ENCODE measurements at regions not wholly inside any gene's neighbourhood (a gene's known extent, or its start where the extent isn't known, plus 50 kb on each side); places are given as distances from the start of the nearest gene placed in this dataset.

DNA sequence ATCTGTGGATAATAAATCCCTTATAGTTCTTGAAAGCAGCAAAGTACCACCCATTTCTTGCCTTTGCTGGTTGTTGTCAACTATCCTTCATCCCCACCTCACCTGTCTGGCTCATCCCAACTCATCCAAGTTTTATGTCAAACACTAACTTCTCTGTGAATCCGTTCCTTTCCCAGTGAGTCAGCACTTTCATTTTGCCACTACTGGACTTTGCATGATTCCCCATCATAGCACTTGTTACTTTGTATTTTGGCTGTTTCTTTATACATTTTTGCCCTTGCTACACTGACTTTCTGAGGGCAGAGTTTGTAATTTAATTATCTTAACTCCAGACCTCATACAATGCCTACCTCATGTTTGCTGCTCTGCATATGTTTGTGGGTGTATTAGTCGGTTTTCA, 90.8 kb upstream of the RORA start:
- no peaks in the 10 kb centered on the region for H3K36me3 Mint-ChIP-seq (ENCODE audit: low read depth)
- no peak overlapping the region for H3K27ac Mint-ChIP-seq
- DNase-seq = no peak

DNA sequence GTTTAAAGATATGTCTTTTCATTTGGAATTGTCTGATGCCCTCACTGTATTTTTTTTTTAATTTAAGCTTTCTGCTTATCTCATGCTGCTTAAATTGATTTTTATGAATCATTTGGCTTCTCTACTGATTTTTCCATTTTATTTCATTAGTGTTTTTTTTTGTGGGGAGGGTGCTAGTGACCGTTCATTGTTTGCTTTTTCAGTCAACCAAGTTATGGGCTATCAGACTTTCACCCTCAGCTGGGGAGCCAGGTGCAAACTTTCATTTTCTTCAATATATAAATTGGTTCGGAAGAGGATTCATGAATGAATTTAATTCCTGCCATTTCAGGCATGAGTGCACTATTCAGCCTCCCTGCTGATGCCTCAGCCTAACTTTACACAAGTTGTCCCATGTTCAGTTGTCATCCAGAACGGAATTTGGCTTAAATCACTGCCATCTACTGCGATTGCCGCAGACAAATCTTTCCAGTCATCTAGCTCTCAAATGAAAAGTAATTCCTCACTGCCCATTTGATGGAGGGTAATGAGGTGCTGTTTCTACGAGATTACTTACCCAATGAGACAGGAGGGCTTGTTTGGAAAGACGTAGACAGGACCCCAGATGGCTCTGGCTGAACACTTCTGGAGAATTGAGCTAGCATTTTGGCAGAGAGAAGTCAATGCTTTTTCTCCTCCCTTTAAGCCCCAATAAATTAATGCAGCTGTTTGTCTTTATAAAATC, 89.9 kb upstream of the RORA start:
- DNase-seq = no peak
- Mint-ChIP-seq H3K4me1 (no peaks in the 10 kb centered on the region), H3K36me3 (ENCODE audit: low read depth) (no peaks in the 10 kb centered on the region), H3K27me3 (peaks cover 4% of the 10 kb centered on the region), H3K4me3 (no peak overlapping the region), H3K9me3 (no peaks in the 10 kb centered on the region), H3K27ac (no peak overlapping the region)
- POLR2A ChIA-PET = no interaction called here
- CTCF ChIA-PET = no interaction called here

More for the DNA sequence above, 90.8 kb upstream of the RORA start:
- H3K4me1 Mint-ChIP-seq = no peaks in the 10 kb centered on the region
- H3K4me3 Mint-ChIP-seq = no peak overlapping the region
- no peaks in the 10 kb centered on the region for H3K9me3 Mint-ChIP-seq
- ChIA-PET CTCF (no interaction called here), POLR2A (no interaction called here)
- H3K27me3 Mint-ChIP-seq = peaks cover 4% of the 10 kb centered on the region

DNA sequence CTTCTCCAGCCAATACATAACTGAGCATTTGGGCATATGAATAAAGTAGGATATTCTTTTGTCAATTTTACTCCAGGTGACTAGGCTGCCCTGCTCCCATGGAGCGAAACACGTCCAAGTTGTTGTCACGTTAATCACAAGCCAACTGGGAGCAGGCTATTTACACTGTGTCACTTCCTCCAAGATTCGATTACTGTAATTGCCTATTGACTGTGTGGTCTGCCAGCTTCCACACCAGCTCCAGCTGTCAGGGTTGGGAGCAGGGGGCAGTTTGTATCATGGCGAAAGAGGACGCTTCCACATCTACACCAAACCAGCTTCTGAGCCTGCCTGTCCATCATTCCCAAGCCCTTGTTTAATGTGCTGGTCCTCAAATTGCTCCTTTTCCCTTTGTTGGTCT, 89.2 kb upstream of the RORA start:
- Mint-ChIP-seq H3K4me3 (no peak overlapping the region), H3K9me3 (no peaks in the 10 kb centered on the region), H3K36me3 (ENCODE audit: low read depth) (no peaks in the 10 kb centered on the region), H3K4me1 (no peaks in the 10 kb centered on the region), H3K27me3 (peaks cover 4% of the 10 kb centered on the region), H3K27ac (no peak overlapping the region)
- DNase-seq = no peak
- ChIA-PET CTCF (no interaction called here), POLR2A (no interaction called here)

DNA sequence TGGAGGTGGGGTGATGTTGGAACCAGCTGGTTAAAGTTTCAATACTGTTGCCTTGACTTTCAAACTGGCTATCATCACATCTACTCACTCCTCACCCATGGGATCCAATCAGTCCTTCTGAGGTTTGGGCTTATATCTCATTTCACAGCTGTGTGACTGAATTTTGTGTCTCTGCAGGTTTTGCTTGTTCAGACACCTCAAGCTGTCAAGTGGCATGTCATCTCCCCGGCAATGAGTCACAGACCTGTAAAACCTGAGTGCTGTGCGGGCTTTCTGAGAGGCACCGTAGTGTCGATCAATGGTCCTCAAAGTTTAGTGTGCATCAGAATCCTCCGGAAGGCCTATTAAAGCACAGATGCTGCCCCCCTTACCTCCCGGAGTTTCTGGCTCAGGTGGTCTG, 86.4 kb upstream of the RORA start:
- no peaks in the 10 kb centered on the region for H3K4me1 Mint-ChIP-seq
- H3K4me3 Mint-ChIP-seq = no peak overlapping the region
- DNase-seq = no peak
- no peak overlapping the region for H3K27ac Mint-ChIP-seq
- H3K27me3 Mint-ChIP-seq = peaks cover 4% of the 10 kb centered on the region
- CTCF ChIA-PET = no interaction called here
- no peaks in the 10 kb centered on the region for H3K9me3 Mint-ChIP-seq
- no peaks in the 10 kb centered on the region for H3K36me3 Mint-ChIP-seq (ENCODE audit: low read depth)
- POLR2A ChIA-PET = no interaction called here

DNA sequence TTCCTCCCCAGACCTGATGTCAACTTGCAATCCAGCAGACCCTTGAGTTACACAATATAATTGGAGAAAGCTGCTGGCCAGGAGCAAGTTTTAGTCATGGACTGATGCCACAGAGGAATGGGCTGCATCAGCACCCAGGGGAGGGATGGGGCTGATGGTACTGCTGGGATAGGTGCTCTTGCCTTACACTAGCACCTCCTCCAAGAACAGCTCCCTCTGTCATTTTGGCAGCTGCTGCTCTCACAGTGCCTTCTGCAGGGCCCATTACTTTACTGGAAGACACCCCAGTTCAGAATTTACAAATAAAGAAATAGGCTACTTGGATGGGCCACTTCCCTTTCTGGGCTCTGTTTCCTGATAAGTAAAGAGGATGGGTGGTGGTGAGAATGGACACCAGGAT, 85.3 kb upstream of the RORA start:
- ChIA-PET CTCF (no interaction called here), POLR2A (no interaction called here)

DNA sequence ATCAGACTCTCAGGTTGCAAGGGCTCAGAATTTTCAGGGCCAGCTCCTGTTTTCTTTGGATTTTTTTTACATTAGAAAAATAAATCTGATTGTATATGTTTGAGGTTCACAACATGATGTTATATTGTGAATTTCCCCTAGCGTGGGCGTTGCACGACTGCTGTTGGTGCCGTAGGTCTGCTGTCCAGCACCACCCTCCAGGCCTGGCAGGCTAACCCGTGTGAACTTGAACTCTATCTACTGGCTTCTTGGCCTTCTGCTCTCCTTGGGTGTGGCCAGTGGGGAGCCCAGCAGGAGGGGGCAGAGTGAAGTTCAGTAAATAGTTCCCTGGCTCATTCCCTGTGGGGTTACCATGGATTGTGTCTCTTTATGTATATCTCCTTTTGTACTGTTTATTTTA, 80.5 kb upstream of the RORA start:
- Mint-ChIP-seq H3K4me3 (no peak overlapping the region), H3K9me3 (no peaks in the 10 kb centered on the region), H3K36me3 (ENCODE audit: low read depth) (no peaks in the 10 kb centered on the region), H3K27ac (no peak overlapping the region), H3K27me3 (no peaks in the 10 kb centered on the region), H3K4me1 (no peaks in the 10 kb centered on the region)
- POLR2A ChIA-PET = no interaction called here
- no peak for DNase-seq
- CTCF ChIA-PET = no interaction called here

More for the DNA sequence above, 85.3 kb upstream of the RORA start:
- no peaks in the 10 kb centered on the region for H3K27me3 Mint-ChIP-seq
- no peaks in the 10 kb centered on the region for H3K9me3 Mint-ChIP-seq
- H3K36me3 Mint-ChIP-seq (ENCODE audit: low read depth) = no peaks in the 10 kb centered on the region
- DNase-seq = no peak
- H3K4me1 Mint-ChIP-seq = no peaks in the 10 kb centered on the region
- H3K27ac Mint-ChIP-seq = no peak overlapping the region
- H3K4me3 Mint-ChIP-seq = no peak overlapping the region

DNA sequence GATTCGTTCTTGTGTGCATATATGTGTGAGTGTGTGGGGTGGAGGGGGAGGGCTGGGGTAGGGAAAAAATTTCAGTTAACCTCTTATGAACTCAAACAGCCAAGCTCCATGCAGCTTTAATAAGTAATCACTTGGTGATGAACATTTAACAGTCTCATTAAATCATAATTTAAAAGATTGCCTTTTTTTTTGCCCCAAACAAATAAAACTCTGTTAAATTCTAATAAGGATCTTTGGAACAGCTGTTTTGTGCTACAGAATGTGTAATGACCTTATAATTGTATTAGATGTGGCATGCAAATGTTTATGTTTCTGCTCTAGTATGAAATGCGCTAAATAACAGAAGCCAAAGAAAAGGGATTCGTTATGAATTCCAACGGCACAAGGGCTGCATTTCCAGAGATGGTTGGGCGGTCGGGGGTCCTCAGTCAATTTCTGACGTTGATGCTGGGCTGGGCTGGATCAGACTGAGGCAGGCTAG, 80.0 kb upstream of the RORA start:
- Mint-ChIP-seq H3K4me1 (no peaks in the 10 kb centered on the region), H3K36me3 (ENCODE audit: low read depth) (no peaks in the 10 kb centered on the region), H3K9me3 (no peaks in the 10 kb centered on the region), H3K4me3 (no peak overlapping the region), H3K27ac (no peak overlapping the region), H3K27me3 (no peaks in the 10 kb centered on the region)
- ChIA-PET CTCF (no interaction called here), POLR2A (no interaction called here)
- no peak for DNase-seq

DNA sequence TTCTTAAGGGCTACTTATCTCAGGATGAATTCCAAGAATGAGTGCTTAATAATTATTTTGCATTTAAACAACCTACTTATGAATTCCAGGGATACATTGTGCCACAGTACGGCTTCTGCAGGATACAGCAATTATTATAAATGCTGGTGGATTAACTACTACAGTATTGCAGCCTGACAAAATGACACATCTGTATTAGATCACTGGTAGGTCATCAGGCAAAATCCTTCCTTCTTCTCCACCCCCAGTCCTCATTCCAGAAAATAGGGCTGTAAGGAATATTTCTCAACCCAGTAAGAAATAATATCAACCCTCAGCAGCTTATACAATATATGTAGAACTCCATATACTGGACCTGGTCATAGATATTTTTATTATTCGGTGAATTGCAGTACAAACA, 79.3 kb upstream of the RORA start:
- Mint-ChIP-seq H3K27me3 (no peaks in the 10 kb centered on the region), H3K4me3 (no peak overlapping the region), H3K9me3 (no peaks in the 10 kb centered on the region), H3K36me3 (ENCODE audit: low read depth) (no peaks in the 10 kb centered on the region), H3K4me1 (no peaks in the 10 kb centered on the region), H3K27ac (no peak overlapping the region)
- ChIA-PET CTCF (no interaction called here), POLR2A (no interaction called here)
- DNase-seq = no peak

DNA sequence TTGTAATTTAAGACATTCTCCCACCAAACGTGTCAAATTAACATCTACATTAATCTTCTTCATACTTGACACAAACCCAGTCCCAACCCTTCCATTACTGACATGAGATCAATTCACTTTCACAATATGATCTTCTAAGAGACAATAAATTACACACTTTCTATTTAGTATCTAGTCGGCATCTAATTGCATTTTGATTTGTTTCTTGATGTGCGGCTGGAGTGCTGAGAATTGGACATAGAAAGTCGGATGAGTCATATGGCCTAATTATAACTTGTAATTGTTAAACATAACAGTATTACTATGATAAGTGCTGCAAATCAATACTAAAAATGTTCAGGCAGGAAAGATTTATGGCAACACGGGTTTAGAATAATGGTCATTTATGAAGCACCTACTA, 78.4 kb upstream of the RORA start:
- ChIA-PET POLR2A (no interaction called here), CTCF (no interaction called here)
- Mint-ChIP-seq H3K4me3 (no peak overlapping the region), H3K9me3 (no peaks in the 10 kb centered on the region), H3K27me3 (no peaks in the 10 kb centered on the region), H3K27ac (no peak overlapping the region), H3K36me3 (ENCODE audit: low read depth) (no peaks in the 10 kb centered on the region), H3K4me1 (no peaks in the 10 kb centered on the region)
- no peak for DNase-seq

DNA sequence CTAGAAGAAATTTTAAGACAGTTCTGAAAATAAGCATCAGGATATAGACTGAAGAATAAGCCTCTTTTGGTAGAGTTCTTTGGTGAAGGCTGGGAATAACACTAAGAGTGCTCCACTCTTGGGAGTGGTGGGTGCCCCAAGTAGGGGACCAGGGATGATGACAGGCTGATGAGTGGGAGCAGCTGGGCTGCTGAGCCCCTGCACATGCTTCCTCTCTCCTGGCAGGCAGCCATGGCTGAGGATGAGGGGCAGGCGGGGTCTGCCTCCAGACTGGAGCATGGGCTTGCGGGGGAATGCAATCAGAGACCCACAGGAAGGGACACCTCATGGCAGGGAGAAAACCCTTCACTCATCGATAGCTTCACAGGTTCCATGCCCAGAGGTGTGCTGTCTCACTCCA, 72.6 kb upstream of the RORA start:
- no peaks in the 10 kb centered on the region for H3K9me3 Mint-ChIP-seq
- CTCF ChIA-PET = no interaction called here
- no peaks in the 10 kb centered on the region for H3K36me3 Mint-ChIP-seq (ENCODE audit: low read depth)
- H3K27ac Mint-ChIP-seq = no peak overlapping the region
- POLR2A ChIA-PET = no interaction called here
- no peaks in the 10 kb centered on the region for H3K27me3 Mint-ChIP-seq
- no peak for DNase-seq
- H3K4me1 Mint-ChIP-seq = no peaks in the 10 kb centered on the region
- no peak overlapping the region for H3K4me3 Mint-ChIP-seq

DNA sequence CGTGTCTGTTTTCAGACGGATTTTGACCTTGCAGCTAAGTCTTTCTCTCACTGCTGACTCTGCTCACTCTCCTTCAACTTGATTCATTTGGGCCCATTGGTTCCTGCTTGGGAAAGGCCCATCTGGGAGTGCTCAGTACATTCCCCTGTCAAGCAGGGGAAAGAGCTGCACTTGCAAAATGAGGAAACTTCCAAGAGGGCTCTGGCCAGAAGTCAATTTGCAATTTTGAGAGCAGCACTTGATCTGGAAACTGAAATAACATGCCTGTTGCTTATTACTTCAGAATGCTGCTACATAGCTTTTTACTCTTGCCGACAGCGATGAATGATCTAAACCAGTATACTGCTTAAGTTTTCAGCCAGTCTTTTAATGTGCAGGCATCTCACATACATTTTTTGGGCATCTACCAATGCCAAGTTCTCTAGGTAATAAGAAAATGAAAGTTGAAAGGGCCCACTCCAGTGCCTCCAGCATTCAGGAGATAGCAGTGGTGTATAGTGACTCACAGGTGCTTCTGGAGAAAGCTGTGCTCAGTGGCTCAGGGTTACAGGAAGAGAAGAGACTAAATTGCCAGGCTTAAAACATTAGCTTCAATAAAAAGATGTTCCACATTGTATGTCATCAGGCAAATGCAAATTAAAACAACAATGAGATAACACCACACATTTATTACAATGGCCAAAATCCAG, 70.1 kb upstream of the RORA start:
- Mint-ChIP-seq H3K27me3 (peaks cover 3% of the 10 kb centered on the region), H3K36me3 (ENCODE audit: low read depth) (no peaks in the 10 kb centered on the region), H3K9me3 (no peaks in the 10 kb centered on the region), H3K4me3 (no peak overlapping the region), H3K27ac (no peak overlapping the region), H3K4me1 (no peaks in the 10 kb centered on the region)
- POLR2A ChIA-PET = no interaction called here
- CTCF ChIA-PET = no interaction called here
- no peak for DNase-seq

DNA sequence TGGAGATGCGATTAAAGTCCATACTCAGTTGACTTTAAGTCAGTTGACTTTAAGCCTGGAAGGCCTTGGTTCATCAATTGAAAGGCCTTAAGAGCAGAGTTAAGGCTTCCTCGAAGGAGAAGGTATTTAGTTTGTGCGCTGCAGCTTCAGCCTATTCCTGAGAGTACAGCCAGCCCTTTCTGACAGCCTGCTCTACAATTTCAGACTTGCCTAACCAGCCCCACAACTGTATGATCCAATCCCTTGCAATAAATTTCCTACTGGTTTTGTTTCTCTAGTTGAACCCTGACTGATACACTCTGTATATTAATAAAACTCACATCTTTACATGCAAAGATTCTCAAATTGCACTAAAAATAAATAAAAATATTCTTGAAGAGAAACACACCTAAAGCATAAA, 66.1 kb upstream of the RORA start:
- Mint-ChIP-seq H3K27ac (no peak overlapping the region), H3K4me3 (no peak overlapping the region), H3K9me3 (no peaks in the 10 kb centered on the region), H3K36me3 (ENCODE audit: low read depth) (no peaks in the 10 kb centered on the region), H3K4me1 (no peaks in the 10 kb centered on the region), H3K27me3 (peaks cover 10% of the 10 kb centered on the region)
- ChIA-PET POLR2A (no interaction called here), CTCF (no interaction called here)
- no peak for DNase-seq

DNA sequence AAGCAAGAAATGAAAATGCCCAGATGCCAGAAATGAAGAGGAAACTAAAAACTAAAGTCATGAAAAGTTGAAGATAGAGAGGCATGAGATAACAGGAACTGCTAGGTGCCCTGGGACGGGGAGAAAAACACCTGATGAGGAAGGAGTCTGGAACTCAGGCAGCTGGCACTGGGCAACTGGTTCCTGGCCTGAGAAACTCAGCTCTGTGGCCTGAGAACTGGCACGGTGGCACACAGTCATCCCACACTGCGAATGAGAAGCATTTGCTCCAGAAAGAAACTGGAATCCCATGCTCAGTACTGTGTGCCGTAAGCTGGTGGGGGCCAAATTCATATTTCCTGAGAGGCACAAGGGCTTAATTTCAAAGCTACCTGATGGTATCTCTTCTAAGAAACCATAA, 53.6 kb upstream of the RORA start:
- H3K36me3 Mint-ChIP-seq (ENCODE audit: low read depth) = no peaks in the 10 kb centered on the region
- no peak overlapping the region for H3K27ac Mint-ChIP-seq
- POLR2A ChIA-PET = no interaction called here
- H3K27me3 Mint-ChIP-seq = peaks cover 22% of the 10 kb centered on the region
- H3K4me3 Mint-ChIP-seq = no peak overlapping the region
- no peaks in the 10 kb centered on the region for H3K4me1 Mint-ChIP-seq
- H3K9me3 Mint-ChIP-seq = no peaks in the 10 kb centered on the region
- CTCF ChIA-PET = no interaction called here
- DNase-seq = no peak

DNA sequence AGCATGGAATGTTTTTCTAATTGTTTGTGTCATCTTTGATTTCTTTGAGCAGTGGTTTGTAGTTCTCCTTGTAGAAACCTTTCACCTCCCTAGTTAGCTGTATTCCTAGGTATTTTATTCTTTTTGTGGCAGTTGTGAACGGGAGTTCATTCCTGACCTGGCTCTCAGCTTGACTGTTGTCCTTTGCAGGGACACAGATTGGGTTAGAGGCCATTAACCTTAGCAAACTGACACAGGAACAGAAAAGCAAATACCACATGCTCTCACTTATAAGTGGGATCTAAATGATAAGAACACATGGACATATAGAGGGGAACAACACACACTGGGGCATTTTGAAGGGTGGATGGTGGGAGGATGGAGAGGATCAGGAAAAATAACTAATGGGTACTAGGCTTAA, 52.2 kb upstream of the RORA start:
- H3K27ac Mint-ChIP-seq = no peak overlapping the region
- ChIA-PET CTCF (no interaction called here), POLR2A (no interaction called here)
- H3K36me3 Mint-ChIP-seq (ENCODE audit: low read depth) = no peaks in the 10 kb centered on the region
- H3K27me3 Mint-ChIP-seq = peaks cover 19% of the 10 kb centered on the region
- no peaks in the 10 kb centered on the region for H3K4me1 Mint-ChIP-seq
- no peak overlapping the region for H3K4me3 Mint-ChIP-seq
- DNase-seq = no peak
- H3K9me3 Mint-ChIP-seq = no peaks in the 10 kb centered on the region
